ENCODE measurements at regions not wholly inside any gene's neighbourhood (a gene's known extent, or its start where the extent isn't known, plus 50 kb on each side); places are given as distances from the start of the nearest gene placed in this dataset.

GRCh38 chr20:43322851-43323250, 133.1 kb upstream of the PTPRT start:
- TF ChIP-seq CTCF (conservative IDR thresholded peaks at IDR 0.05; ENCODE audit: low read length) (no peak), EZH2phosphoT487 (IDR thresholded peaks at IDR 0.05; ENCODE audit: borderline replicate concordance, low read depth, low read length) (no peak)
